Left hindlimb (tissue), 1 donor: ENCODE measurements at regions not wholly inside any gene's neighbourhood (a gene's known extent, or its start where the extent isn't known, plus 50 kb on each side); places are given as distances from the start of the nearest gene placed in this dataset.

ENCODE experiments used
- DNase-seq: peaks from one replicate; pipeline ENCODE4 v3.0.0-alpha.2; 2018

GRCh38 chr12:115495300-115495699 lies 782.2 kb downstream of the MED13L start:
- DNase-seq = no peak

DNA sequence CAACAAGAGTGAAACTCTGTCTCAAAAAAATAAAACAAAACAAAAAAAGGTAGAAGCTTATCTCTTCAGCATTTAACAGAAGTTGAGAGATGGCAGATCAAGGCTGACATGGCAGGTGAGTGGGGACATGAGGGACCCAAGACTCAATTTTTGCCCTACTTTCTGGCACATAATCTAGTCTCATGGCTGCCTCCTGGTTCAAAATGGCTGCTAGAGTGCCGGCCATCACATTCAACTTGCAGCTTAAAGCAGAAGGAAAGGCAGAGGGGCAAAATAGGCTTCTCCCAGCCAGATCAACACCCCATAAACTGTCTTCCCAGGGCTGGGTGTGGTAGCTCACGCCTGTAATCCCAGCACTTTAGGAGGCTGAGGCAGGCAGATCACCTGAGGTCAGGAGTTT lies 784.9 kb downstream of the MED13L start:
- DNase-seq = no peak

DNA sequence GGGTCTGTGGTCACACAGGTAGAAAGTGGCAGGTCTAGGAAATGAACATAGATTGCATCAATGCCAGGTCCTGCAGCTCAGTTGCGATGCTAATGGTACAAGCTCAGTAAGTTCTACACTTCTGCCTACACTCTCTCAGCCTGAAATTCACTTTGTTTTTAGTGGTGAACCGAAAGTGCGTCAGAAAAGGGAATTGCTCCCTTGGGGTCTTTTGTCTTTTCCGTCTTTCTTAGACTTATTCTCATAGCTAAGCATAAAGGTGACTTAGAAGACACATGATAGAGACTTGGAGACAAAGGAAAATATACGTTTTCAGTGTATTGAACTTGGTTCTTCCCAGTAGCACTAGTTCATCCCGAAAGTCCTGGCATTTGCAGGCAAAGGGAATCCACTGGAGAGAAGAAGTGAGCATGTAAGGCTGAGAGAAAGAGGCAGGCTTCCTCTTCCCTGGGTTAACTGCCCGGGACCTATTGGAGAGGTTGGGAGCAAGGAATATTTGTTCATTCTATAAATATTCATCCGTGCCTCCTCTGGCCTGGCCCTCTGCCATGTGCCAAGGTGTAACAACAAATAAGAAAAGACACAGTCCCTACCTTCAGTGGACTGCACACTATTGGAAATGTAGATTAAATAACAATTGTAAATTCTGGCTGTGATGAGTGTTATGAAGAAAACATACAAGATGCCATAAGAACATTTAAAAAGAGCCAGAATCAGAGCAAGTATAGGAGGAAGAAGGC lies 785.8 kb downstream of the MED13L start:
- DNase-seq = no peak

DNA sequence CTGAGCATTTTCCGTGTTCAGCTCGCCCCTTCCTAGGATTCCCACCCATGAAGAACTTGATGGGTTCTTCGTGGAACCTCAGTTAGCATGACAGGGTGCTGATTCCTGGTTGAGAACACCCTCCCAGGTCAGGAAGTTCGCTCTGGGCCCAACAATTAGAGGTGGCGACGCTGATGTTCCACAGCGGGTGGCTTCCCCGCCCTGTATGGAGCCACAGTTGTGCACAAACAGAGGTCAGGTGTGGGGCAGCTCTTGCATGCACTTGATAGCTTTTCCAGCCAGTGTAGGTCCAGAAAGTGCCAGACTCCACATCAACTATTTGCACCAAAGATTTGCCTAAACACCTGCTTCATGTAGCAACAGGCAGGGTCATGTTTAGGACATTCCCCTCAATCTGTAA lies 788.2 kb downstream of the MED13L start:
- DNase-seq = no peak

DNA sequence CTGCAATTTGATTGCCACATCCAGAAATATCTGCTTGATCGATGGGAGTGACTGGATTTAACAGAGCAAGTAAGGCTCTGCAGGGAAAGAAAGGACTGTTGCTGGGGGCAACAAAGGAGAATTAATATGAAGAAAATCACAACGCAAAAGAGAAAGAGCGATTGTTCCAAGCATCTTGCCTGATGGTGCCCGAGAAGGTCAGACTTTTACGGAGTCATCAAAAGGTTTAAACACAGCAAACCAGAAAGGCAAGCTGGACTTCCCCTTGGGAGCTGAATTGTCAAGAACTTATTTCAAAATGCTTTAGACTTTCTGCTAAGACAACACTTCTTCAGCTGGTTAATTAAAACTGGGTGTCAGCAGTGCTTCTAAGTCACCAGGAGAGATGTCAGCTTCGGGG lies 791.5 kb downstream of the MED13L start:
- DNase-seq = no peak

- DNase-seq = no peak
These were observed 792.0 kb downstream of the MED13L start for GRCh38 chr12:115485503-115485902.

DNA sequence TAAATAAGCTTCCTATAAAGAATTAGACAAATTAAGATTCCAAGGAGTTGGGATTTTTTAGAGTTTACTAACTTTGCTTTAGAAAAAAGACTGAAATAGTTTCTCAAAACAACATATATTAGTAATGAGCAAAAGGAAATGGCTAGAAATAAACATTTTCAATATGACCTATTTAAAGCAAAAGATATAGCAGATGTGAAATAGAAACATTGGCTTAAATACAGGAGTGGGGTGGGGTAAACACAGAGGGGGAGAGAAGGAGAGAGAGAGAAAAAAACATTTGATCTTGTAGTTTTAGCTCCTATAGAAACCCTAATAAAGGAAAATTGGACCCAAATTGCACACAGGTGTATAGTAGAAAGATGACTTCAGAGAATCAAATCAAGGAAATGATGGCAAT lies 794.5 kb downstream of the MED13L start:
- no peak for DNase-seq

DNA sequence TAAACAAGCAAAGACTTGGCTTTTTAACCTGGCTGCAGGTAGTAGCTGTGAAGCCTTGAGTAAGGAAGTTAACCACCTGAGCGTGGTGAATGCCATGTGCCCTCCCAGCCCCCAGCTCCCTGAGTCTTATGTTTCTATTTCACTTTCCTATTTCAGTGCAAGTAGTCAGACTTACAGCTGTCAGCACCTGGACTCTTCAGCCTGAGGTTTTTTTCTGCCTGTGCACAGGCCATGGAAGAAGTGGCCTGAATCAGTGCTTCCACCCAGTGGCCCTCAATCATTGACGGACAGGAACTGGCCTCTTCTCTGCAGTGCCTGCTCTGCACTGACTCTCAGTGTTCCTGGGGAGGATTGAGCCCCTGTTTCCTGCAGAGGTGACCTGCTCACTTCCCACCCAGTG lies 796.4 kb downstream of the MED13L start:
- DNase-seq = no peak

GRCh38 chr12:115478505-115478904 lies 794.5 kb upstream of the TBX3 start:
- no peak for DNase-seq

- no peak for DNase-seq
These were observed 790.8 kb upstream of the TBX3 start for GRCh38 chr12:115474539-115475353.

DNA sequence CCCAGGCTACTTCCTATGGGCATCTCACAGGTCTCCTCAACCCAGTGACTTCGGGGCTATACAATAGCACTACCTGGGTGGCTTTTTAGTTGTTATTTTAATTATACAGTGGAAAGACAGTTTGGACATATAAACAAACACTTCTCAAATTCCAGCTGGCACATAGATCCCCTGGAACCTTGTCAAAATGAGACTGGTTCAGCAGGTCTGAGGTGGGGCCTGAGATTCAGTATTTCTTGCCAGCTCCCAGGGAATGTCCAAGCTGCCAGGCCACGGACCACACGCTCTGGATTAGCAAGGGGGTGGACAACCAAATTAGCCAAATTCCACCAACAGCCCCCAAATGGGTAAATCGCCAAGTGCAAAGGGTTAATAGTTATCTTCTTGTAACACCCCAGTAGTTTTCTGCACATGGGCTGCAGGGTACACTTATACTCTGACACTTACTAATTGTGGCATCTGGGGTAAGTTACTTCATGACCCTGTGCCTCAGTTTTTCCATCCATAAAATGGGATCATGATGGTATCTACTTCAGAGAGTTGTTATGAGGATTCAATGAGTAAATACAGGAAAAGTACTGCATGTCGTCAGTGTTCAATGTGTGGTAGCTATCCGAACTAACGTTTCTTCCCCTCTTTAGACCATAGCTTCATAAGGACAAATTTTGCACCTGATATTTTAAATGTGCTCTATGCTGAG lies 789.4 kb upstream of the TBX3 start:
- no peak for DNase-seq

DNA sequence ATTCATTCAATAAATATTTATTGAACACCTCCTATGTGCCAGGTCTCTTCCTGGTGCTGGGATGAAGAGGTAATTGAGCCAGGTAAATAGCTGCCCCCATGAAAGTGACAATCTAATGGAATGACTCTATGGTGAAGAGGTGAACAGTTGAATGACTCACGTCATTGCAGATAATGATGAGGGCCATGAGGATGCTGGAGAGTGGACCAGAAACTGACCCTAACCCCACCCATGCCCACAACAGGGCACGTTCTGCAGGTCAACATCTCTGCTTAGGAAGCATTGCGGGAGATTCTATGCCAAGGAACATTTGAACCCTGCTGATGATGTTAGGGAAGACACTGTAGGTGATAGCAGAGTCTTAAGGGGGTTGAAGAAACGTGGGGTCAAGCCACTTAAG lies 788.9 kb upstream of the TBX3 start:
- no peak for DNase-seq

DNA sequence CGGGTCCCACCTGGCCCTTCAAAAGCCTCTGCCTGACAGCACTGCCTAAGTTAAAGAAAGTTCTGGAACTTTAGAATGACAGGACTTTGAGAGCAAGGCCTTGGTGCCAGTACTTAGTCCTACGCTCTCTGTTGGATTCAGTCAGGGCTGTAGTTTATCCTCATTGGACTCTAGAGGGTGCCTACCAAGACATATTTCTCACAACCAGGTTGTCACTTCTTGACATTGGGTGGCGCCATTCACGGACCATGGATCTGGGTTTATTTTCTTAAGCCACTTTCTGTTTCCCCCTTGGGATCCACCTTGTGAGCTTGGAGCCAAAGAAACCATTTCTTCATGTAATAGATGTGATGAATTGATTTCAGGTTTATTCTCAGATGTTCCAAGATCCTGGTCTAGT lies 787.0 kb upstream of the TBX3 start:
- no peak for DNase-seq

DNA sequence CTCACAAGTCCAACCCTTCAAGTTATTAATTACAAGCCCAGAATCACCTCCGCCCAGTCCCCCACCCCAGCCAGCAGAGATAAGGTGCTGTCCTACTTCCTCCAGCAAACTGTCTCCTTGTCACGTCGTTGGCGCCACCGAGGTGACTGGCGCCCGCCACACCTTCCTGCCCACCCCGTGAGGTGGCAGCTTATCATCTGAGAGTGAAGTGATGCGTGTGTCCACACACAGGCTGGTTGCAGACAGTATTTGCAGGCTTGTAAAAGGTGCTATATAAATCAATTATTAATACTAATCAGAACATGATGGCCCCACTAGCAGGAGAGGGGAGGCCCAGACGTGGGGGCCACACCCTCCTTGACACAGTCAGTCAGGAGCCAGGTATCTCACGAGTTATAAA lies 786.6 kb upstream of the TBX3 start:
- no peak for DNase-seq

- no peak for DNase-seq
These were observed 784.1 kb upstream of the TBX3 start for GRCh38 chr12:115468087-115468510.

- no peak for DNase-seq
These were observed 783.6 kb upstream of the TBX3 start for GRCh38 chr12:115467531-115467930.

DNA sequence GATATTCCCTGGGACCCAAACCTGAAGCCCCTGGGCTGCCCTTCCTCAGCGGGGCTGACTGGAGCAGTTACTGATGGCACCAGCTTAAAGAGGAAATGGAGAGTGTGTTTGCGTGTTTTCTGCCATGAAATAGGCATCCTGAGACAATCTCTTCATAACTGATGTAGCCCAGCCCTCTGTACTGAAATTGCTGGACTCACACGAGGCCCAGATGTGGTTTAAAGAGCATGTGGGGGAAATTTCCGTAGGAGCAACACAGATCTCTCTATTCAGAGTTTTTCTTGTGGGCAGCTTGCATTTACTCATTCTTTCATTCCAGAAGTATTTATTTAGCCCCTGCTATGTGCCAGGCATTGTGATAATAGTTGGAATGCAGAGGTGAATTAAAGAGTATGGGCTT lies 782.1 kb upstream of the TBX3 start:
- no peak for DNase-seq

- no peak for DNase-seq
These were observed 780.7 kb upstream of the TBX3 start for GRCh38 chr12:115464661-115465060.

DNA sequence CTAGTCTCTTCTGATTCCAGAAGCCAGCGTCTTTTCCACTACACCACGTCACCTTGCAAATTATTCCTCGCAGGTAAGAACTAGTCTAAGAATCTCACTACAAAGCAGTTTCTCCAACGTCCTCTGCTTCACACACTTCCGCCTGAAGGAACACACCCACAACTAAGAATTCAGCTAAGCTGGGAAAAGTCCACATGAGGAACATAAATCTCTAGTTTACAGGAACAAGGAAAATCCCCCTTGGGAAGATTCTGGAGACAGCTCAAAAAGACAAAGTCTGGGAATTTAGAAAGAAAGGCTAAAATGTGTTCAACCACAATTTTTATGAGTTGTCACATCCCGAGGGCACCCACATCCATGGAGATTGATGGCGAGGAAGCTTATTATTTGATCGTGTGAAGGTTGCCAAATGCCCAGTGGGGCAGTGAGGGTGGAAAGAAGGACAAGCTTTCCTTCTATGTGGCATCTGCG lies 780.2 kb upstream of the TBX3 start:
- no peak for DNase-seq

- DNase-seq = no peak
These were observed 777.4 kb upstream of the TBX3 start for GRCh38 chr12:115461401-115461800.

DNA sequence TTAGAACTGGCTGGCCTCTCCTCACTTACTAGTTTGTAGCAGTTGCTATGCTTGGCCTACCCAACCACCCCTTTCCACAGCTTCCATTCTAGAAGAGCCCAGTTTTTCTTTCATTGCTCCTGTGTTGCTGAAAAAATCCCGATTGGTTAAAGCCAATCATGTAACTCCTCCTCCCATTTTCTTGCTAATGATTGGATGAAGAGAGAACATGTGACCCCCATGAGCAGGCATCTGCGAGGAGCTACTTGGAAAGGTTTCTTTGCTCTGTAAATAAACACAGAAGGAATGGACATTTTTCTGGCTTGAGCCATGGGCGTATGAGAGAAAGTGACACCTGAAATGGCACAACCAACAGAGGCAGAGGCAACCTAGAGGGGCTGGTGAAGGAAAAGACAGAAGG lies 773.8 kb upstream of the TBX3 start:
- DNase-seq = no peak

DNA sequence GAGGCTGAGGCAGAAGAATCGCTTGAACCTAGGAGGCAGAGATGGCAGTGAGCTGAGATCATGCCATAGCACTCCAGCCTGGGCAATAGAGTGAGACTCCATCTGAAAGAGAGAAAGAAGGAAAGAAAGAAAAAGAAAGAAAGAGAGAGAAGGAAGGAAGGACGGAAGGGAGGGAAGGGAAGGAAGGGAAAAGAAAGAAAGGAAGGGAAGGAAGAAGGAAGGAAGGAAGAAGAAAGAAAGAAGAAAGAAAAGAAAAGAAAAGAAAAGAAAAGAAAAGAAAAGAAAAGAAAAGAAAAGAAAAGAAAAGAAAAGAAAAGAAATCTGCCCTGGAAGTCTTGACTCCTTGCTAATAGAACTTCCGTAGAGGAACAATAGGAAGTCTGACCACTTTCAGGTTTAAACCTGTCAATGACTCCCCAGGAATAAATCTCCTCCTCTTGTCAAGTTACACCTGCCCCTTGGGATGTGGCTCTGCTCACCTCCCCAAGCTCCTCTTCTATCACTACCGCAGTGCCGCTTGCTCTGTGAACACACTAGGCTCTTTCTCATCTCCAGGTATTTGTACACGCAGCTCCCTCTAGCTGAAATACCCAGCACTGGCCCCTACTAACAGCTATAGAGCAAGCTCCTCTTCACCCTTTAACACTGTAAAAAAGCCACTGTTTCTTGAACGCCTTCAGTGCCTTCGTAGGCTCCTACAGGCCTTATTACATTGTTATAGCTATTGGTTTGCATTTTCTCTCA lies 773.1 kb upstream of the TBX3 start:
- DNase-seq = no peak

DNA sequence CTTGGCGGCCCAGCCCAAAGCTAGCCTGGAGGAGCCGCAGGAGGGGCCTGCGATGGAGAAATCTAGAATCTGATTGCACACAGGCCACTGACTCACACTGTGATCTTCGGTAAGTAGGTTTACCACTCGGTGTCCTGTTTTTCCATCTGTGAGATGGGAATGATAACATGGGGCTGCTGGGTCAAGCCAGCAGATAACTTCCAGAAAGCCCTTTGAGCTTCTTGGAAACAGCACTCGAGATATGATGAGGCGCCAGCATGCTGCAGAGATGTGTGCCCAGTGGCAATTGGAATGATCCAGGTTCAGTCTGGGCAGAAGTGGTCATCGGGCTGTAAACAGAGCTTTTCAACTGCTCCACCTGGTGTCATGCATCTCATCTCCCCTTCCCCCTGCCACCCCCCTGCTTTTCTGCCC lies 771.3 kb upstream of the TBX3 start:
- no peak for DNase-seq
